Liver (tissue), 7 donors: ENCODE measurements at regions not wholly inside any gene's neighbourhood (a gene's known extent, or its start where the extent isn't known, plus 50 kb on each side); places are given as distances from the start of the nearest gene placed in this dataset.

Experiments
- DNase-seq: peaks from one replicate; pipeline ENCODE4 v3.0.0-alpha.2; 2017; ENCODE audit warnings: low spot score
- H3K27ac ChIP-seq, 2 donors: one replicate each; pipeline ENCODE4 v1.7.0; 2013; ENCODE audit warnings: inconsistent platforms in 2 of 2, low read length in 2 of 2, control low read depth in 1 of 2, low read depth in 1 of 2, mild to moderate bottlenecking in 1 of 2
- H3K27me3 ChIP-seq, 4 donors: one replicate each; pipeline versions ENCODE4 v1.6.1 to v1.7.0; 2013; ENCODE audit warnings: low read length in 3 of 4, inconsistent platforms in 1 of 4, mild to moderate bottlenecking in 1 of 4, moderate library complexity in 1 of 4; ENCODE audit not compliant: control insufficient read depth in 4 of 4, insufficient read depth in 4 of 4
- H3K36me3 ChIP-seq, 4 donors: one replicate each; pipeline versions ENCODE4 v1.6.1 to v1.7.0; 2013; ENCODE audit warnings: low read length in 3 of 4, mild to moderate bottlenecking in 3 of 4, low read depth in 1 of 4, moderate library complexity in 1 of 4; ENCODE audit not compliant: control insufficient read depth in 4 of 4, insufficient read depth in 3 of 4
- H3K4me1 ChIP-seq, 4 donors: one replicate each; pipeline versions ENCODE4 v1.6.1 to v1.7.0; 2013; ENCODE audit warnings: low read length in 3 of 4, mild to moderate bottlenecking in 3 of 4, moderate library complexity in 1 of 4; ENCODE audit not compliant: control insufficient read depth in 4 of 4, insufficient read depth in 4 of 4
- H3K4me3 ChIP-seq, 3 donors: one replicate each; pipeline versions ENCODE4 v1.6.1 to v1.7.0; 2013; ENCODE audit warnings: low read length in 3 of 3, control low read depth in 1 of 3, low read depth in 1 of 3, mild to moderate bottlenecking in 1 of 3
- H3K9ac ChIP-seq, 2 donors: one replicate each; pipeline ENCODE4 v1.7.0; 2013; ENCODE audit warnings: low read length in 2 of 2, mild to moderate bottlenecking in 2 of 2, moderate library complexity in 2 of 2, control low read depth in 1 of 2, low read depth in 1 of 2
- H3K9me3 ChIP-seq, 4 donors: one replicate each; pipeline versions ENCODE4 v1.6.1 to v1.7.0; 2013; ENCODE audit warnings: low read length in 3 of 4; ENCODE audit not compliant: control insufficient read depth in 4 of 4
- ATF3 ChIP-seq: IDR thresholded peaks from 2 replicates; pipeline ENCODE4 v1.6.1; 2016; ENCODE audit warnings: antibody characterized with exemption
- EGR1 ChIP-seq, 2 donors: IDR thresholded peaks; 2 replicates each; pipeline ENCODE4 v1.6.1; 2016 to 2018; ENCODE audit warnings: antibody characterized with exemption in 2 of 2, low read depth in 2 of 2
- FOXA1 ChIP-seq: IDR thresholded peaks from 2 replicates; pipeline ENCODE4 v1.6.1; 2016; ENCODE audit warnings: antibody characterized with exemption
- FOXA2 ChIP-seq: IDR thresholded peaks from 2 replicates; pipeline ENCODE4 v1.6.1; 2016; ENCODE audit warnings: antibody characterized with exemption
- GABPA ChIP-seq, 2 donors: IDR thresholded peaks in 1 of 2; conservative IDR thresholded peaks in 1 of 2; 2 replicates each; pipeline ENCODE4 v1.6.1; 2016; ENCODE audit warnings: antibody characterized with exemption in 2 of 2, mild to moderate bottlenecking in 1 of 2, moderate library complexity in 1 of 2
- HNF4A ChIP-seq, 2 donors: conservative IDR thresholded peaks; 2 replicates each; pipeline ENCODE4 v1.6.1; 2016; ENCODE audit warnings: antibody characterized with exemption in 2 of 2, mild to moderate bottlenecking in 2 of 2
- HNF4G ChIP-seq: IDR thresholded peaks from 2 replicates; pipeline ENCODE4 v1.6.1; 2016; ENCODE audit warnings: antibody characterized with exemption
- JUND ChIP-seq, 2 donors: IDR thresholded peaks; 2 replicates each; pipeline ENCODE4 v1.6.1; 2016; ENCODE audit warnings: antibody characterized with exemption in 2 of 2
- NR2F2 ChIP-seq: IDR thresholded peaks from 2 replicates; pipeline ENCODE4 v1.6.1; 2016; ENCODE audit warnings: antibody characterized with exemption
- RAD21 ChIP-seq, 2 donors: IDR thresholded peaks; 2 replicates each; pipeline ENCODE4 v1.6.1; 2016; ENCODE audit warnings: antibody characterized with exemption in 2 of 2, mild to moderate bottlenecking in 2 of 2
- REST ChIP-seq: IDR thresholded peaks from 2 replicates; pipeline ENCODE4 v1.6.1; 2016; ENCODE audit warnings: antibody characterized with exemption, mild to moderate bottlenecking
- RXRA ChIP-seq, 2 donors: IDR thresholded peaks; 2 replicates each; pipeline ENCODE4 v1.6.1; 2017 to 2018; ENCODE audit warnings: antibody characterized with exemption in 2 of 2, mild to moderate bottlenecking in 1 of 2
- SP1 ChIP-seq: IDR thresholded peaks from 2 replicates; pipeline ENCODE4 v1.6.1; 2018; ENCODE audit warnings: antibody characterized with exemption, mild to moderate bottlenecking
- TAF1 ChIP-seq: conservative IDR thresholded peaks from 2 replicates; pipeline ENCODE4 v1.6.1; 2016; ENCODE audit warnings: antibody characterized with exemption, mild to moderate bottlenecking
- YY1 ChIP-seq: IDR thresholded peaks from 2 replicates; pipeline ENCODE4 v1.6.1; 2016; ENCODE audit warnings: antibody characterized with exemption, mild to moderate bottlenecking
- WGBS: extraction: QIAGEN DNeasy Blood & Tissue Kit; methylation state at CpG from one replicate; pipeline ENCODE4 v1.1.7; 2013; 5-methylcytosine and 5-hydroxymethylcytosine counted together
- TF ChIP-seq, protein P1 (sequence below): IDR thresholded peaks from 2 replicates; pipeline ENCODE4 v1.6.1; 2016; ENCODE audit warnings: antibody characterized with exemption
- donor health status: healthy.
- donor health status: healthy.
- donor health status: healthy.
- donor health status: healthy.

GRCh38 chr3:46133285-46133684, 74.8 kb downstream of the CCR1 start:
- 86% methylated on average over 3 of the region's 3 CpGs for WGBS
- Histone ChIP-seq H3K27me3 (no peaks in the 10 kb centered on the region), H3K27ac (no peak overlapping the region), H3K9ac (no peak overlapping the region), H3K9me3 (no peaks in the 10 kb centered on the region), H3K36me3 (no peaks in the 10 kb centered on the region), H3K4me1 (peaks cover 0 to 10% (median 7%) of the 10 kb centered on the region in 4 donors), H3K4me3 (no peak overlapping the region)
- TF ChIP-seq TAF1: no peak
- no peak for TF ChIP-seq HNF4A (conservative IDR thresholded peaks at IDR 0.05)
- TF ChIP-seq RAD21 (IDR thresholded peaks at IDR 0.05): no peak
- TF ChIP-seq YY1: no peak
- TF ChIP-seq, protein P1, sequence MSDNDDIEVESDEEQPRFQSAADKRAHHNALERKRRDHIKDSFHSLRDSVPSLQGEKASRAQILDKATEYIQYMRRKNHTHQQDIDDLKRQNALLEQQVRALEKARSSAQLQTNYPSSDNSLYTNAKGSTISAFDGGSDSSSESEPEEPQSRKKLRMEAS: no peak
- TF ChIP-seq GABPA (IDR thresholded peaks at IDR 0.05 in 1 of 2, conservative IDR thresholded peaks at IDR 0.05 in 1 of 2): no peak
- no peak for TF ChIP-seq FOXA1
- TF ChIP-seq REST: no peak
- TF ChIP-seq ATF3: no peak
- TF ChIP-seq FOXA2: no peak
- TF ChIP-seq RXRA (IDR thresholded peaks at IDR 0.05): no peak
- no peak for TF ChIP-seq NR2F2
- no peak for TF ChIP-seq HNF4G
- DNase-seq: no peak

DNA sequence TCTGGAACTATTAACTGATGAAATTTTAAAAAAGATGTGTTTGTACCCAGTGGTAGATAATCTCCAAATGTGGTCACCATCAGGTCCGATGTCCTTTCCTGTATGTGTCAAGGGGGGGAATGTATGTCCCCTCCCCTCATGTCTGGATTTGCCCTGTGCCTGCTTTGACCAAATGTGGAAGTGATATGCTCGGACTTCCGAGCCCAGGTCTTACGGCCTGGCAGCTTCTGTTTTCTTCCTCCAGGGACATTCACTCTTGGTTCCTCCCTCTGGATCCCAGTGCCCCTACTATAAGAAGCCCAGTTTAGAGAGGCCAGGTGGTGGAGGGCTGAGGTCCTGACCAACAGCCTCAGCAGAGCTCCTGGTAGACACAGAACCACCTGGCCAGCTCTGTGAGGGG, 75.5 kb downstream of the CCR1 start:
- WGBS: 89% methylated on average over 4 of the region's 4 CpGs
- TF ChIP-seq REST (no peak), ATF3 (no peak), NR2F2 (no peak), EGR1 (IDR thresholded peaks at IDR 0.05; ENCODE audit: low read depth in 2 of 2) (no peak), JUND (IDR thresholded peaks at IDR 0.05) (no peak), SP1 (no peak), FOXA1 (no peak), FOXA2 (no peak), TAF1 (no peak)
- TF ChIP-seq, protein P1: no peak
- H3K4me3 ChIP-seq: no peak overlapping the region
- H3K27me3 ChIP-seq: no peaks in the 10 kb centered on the region
- no peaks in the 10 kb centered on the region for H3K9me3 ChIP-seq
- peaks cover 0 to 10% (median 7%) of the 10 kb centered on the region in 4 donors for H3K4me1 ChIP-seq
- H3K36me3 ChIP-seq: no peaks in the 10 kb centered on the region
- DNase-seq: no peak
- H3K27ac ChIP-seq: no peak overlapping the region
- no peak overlapping the region for H3K9ac ChIP-seq
